Stomach (tissue), 8 donors: ENCODE measurements at regions not wholly inside any gene's neighbourhood (a gene's known extent, or its start where the extent isn't known, plus 50 kb on each side); places are given as distances from the start of the nearest gene placed in this dataset.

Experiments used
- DNase-seq, 2 donors: peaks; one replicate each; pipeline versions ENCODE4 v3.0.0 to v3.0.0-alpha.2; 2013 to 2019
- H3K27ac ChIP-seq, 5 donors: fragments of 200-600 bp in 4 of 5; sonication (generic) in 4 of 5; one replicate each; pipeline ENCODE4 v1.5.1; 2013 to 2019; ENCODE audit warnings: mild to moderate bottlenecking in 1 of 5, moderate library complexity in 1 of 5
- H3K27me3 ChIP-seq, 3 donors: fragments of 200-600 bp; sonication (generic); one replicate each; pipeline ENCODE4 v1.5.1; 2017 to 2019; ENCODE audit warnings: mixed run types in 1 of 3
- H3K36me3 ChIP-seq, 4 donors: fragments of 200-600 bp; sonication (generic); 1 replicate in 3 of 4; 2 replicates in 1 of 4; pipeline ENCODE4 v1.5.1; 2016 to 2019
- H3K4me1 ChIP-seq, 4 donors: fragments of 200-600 bp; sonication (generic); one replicate each; pipeline ENCODE4 v1.5.1; 2016 to 2019
- H3K4me3 ChIP-seq, 4 donors: fragments of 200-600 bp; sonication (generic) in 3 of 4; one replicate each; pipeline ENCODE4 v1.5.1; 2016 to 2019; ENCODE audit warnings: mild to moderate bottlenecking in 1 of 4
- H3K9me3 ChIP-seq, 4 donors: fragments of 200-600 bp; sonication (generic); one replicate each; pipeline ENCODE4 v1.5.1; 2016 to 2019
- EP300 ChIP-seq: sonication (generic); formaldehyde crosslinking; IDR thresholded peaks from one replicate; pipeline ENCODE4 v1.6.1; 2017; ENCODE audit warnings: antibody characterized with exemption
- POLR2A ChIP-seq, 4 donors: fragments of 450-650 bp; IDR thresholded peaks; one replicate each; pipeline ENCODE4 v1.6.1; 2016; ENCODE audit warnings: antibody characterized with exemption in 4 of 4, control low read depth in 2 of 4, mild to moderate bottlenecking in 1 of 4, moderate library complexity in 1 of 4
- POLR2AphosphoS5 ChIP-seq, 3 donors: sonication (generic); formaldehyde crosslinking; IDR thresholded peaks; one replicate each; pipeline ENCODE4 v1.6.1; 2016; ENCODE audit warnings: antibody characterized with exemption in 3 of 3
- WGBS, 5 donors: extraction: QIAGEN DNeasy Blood & Tissue Kit in 3 of 5; methylation state at CpG; one replicate each; pipeline versions ENCODE4 v1.1.5 to v1.1.7; 2013 to 2018; 5-methylcytosine and 5-hydroxymethylcytosine counted together
- intact Hi-C: fragments of 100-400 bp; cut with DNase I; formaldehyde crosslinking; loops from one replicate; pipeline ENCODE4 v1.15.1; 2023; ENCODE audit warnings: low total_unique reads
- TF ChIP-seq, protein P1 (sequence below), 7 experiments: fragments of 450-650 bp in 4 of 7; fragments of 200-600 bp in 3 of 7; sonication (generic) in 3 of 7; IDR thresholded peaks; one replicate each; pipeline ENCODE4 v1.5.1; 2016 to 2019; ENCODE audit warnings: antibody characterized with exemption in 7 of 7, control low read depth in 2 of 7, mild to moderate bottlenecking in 1 of 7
- donor health status: healthy with polysubstance abuse.
- donor health status: Bipolar disorder and iron deficiency.
- donor health status: healthy.

DNA sequence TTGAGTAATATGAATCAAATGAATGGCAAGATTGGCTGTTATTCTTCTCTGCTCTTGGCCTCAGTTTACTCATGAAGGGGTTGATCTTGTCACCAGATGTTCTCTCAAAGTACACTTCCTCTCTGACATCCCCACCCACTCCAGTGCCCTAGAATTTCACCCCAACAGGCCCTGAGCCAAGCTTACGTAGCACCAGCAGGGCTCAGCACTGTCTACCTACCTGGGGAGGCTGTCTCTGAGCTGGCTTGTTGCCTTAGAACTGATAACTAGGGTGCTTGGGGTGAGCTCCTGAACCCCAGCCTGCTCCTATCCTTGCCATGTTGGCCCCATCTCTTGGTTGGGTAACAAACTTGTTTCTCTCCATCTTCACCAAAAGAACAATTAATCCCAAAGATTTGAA, 159.1 kb upstream of the USP24 start:
- intact Hi-C loops, result loop anchor here (10.0 kb wide), 1 partner anchor 1211 kb away; no protein-coding TSS in a partner anchor
- Histone ChIP-seq H3K27me3 (no peaks in the 10 kb centered on the region), H3K27ac (peak overlapping the region in 2 of 5 donors; percentile 28 to 52), H3K9me3 (no peaks in the 10 kb centered on the region), H3K36me3 (no peaks in the 10 kb centered on the region), H3K4me3 (no peak overlapping the region), H3K4me1 (peaks cover 0 to 8% (median 0%) of the 10 kb centered on the region in 4 donors)
- no peak for DNase-seq
- WGBS, 5 donors, result 82 to 100% (median 90%) methylated on average over 1 of the region's 1 CpG
- TF ChIP-seq POLR2AphosphoS5 (IDR thresholded peaks at IDR 0.05) (no peak), POLR2A (IDR thresholded peaks at IDR 0.05) (no peak), EP300 (no peak)
- TF ChIP-seq, protein P1, sequence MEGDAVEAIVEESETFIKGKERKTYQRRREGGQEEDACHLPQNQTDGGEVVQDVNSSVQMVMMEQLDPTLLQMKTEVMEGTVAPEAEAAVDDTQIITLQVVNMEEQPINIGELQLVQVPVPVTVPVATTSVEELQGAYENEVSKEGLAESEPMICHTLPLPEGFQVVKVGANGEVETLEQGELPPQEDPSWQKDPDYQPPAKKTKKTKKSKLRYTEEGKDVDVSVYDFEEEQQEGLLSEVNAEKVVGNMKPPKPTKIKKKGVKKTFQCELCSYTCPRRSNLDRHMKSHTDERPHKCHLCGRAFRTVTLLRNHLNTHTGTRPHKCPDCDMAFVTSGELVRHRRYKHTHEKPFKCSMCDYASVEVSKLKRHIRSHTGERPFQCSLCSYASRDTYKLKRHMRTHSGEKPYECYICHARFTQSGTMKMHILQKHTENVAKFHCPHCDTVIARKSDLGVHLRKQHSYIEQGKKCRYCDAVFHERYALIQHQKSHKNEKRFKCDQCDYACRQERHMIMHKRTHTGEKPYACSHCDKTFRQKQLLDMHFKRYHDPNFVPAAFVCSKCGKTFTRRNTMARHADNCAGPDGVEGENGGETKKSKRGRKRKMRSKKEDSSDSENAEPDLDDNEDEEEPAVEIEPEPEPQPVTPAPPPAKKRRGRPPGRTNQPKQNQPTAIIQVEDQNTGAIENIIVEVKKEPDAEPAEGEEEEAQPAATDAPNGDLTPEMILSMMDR (IDR thresholded peaks at IDR 0.05), result no peak

DNA sequence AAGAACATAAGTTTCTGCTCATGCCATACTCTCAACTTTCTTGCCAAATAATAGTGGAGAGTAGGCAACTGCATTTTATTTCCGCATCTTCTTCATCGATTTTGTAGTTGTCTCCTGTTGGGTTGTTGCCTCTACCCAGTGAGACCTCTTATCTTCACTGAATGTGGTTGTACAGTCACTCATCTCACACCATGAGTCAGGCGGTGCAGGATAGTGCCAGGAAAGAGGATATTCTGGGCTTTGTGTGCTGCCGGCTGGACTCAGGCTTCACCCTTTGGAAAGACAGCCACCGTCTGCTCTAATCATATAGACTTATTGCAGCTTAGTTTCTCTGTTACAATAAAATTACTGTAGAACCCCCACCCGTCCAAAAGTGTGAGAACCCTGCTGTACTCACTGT, 154.3 kb upstream of the USP24 start:
- intact Hi-C loops, result no loop called here
- no peak for DNase-seq
- TF ChIP-seq EP300, result no peak
- TF ChIP-seq, protein P1 (IDR thresholded peaks at IDR 0.05), result no peak
- no peak for TF ChIP-seq POLR2AphosphoS5 (IDR thresholded peaks at IDR 0.05)
- TF ChIP-seq POLR2A (IDR thresholded peaks at IDR 0.05), result no peak

DNA sequence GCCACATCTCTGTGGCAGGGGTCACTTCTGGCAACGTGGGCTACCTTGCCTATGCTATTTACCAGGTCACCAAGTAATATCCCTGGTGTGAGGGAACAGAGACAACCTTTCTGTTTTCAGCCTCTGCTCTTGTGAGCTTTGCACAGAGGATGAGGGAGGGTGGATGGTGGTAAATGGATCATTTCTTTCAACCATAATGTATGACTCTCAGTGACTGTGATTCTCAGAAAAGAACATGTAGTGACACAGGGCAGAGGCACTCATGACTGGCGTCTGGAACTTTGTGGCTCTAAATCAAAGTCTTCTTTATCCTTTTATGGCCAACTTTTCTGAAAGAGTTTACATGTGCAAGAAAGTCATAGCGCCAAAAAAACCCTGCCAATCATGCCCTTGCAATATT, 153.5 kb upstream of the USP24 start:
- Histone ChIP-seq H3K4me3 (no peak overlapping the region), H3K9me3 (peaks cover 0 to 9% (median 3%) of the 10 kb centered on the region in 4 donors), H3K36me3 (no peaks in the 10 kb centered on the region), H3K4me1 (no peaks in the 10 kb centered on the region), H3K27me3 (no peaks in the 10 kb centered on the region), H3K27ac (no peak overlapping the region)
- TF ChIP-seq EP300, result no peak
- no peak for TF ChIP-seq POLR2AphosphoS5 (IDR thresholded peaks at IDR 0.05)
- TF ChIP-seq POLR2A (IDR thresholded peaks at IDR 0.05), result no peak
- TF ChIP-seq, protein P1 (IDR thresholded peaks at IDR 0.05), result no peak
- intact Hi-C loops, result no loop called here
- DNase-seq, result no peak
- WGBS, 5 donors, result 46 to 77% (median 74%) methylated on average over 3 of the region's 3 CpGs

More for the DNA sequence above, 154.3 kb upstream of the USP24 start:
- Histone ChIP-seq H3K4me3 (no peak overlapping the region), H3K36me3 (no peaks in the 10 kb centered on the region), H3K9me3 (peaks cover 0 to 9% (median 3%) of the 10 kb centered on the region in 4 donors), H3K27ac (no peak overlapping the region), H3K4me1 (no peaks in the 10 kb centered on the region), H3K27me3 (no peaks in the 10 kb centered on the region)
- WGBS, 5 donors, result 75 to 83% (median 80%) methylated on average over 6 of the region's 6 CpGs

DNA sequence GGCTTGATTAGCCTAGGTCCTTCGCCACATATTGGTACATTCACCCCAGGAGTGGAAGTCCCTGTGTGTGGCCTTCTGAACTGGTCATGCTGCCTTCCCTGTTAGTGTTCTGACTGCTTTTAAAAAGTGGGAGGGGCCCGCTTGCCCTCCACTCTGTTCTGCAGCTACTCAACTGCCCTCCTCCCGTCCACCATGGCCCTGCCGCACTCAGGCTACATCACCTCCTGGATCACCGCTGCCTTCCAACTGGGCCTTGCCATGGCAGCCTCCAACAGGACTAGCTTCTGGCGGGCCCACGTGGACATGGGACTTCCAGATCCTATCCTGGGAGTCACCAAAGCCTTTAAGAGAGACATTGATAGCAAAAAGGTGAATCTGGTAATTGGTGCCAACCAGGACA, 152.1 kb upstream of the USP24 start:
- Histone ChIP-seq H3K4me1 (no peaks in the 10 kb centered on the region), H3K27me3 (no peaks in the 10 kb centered on the region), H3K27ac (no peak overlapping the region), H3K4me3 (no peak overlapping the region), H3K36me3 (no peaks in the 10 kb centered on the region), H3K9me3 (peaks cover 0 to 9% (median 3%) of the 10 kb centered on the region in 4 donors)
- no peak for DNase-seq
- intact Hi-C loops, result no loop called here
- TF ChIP-seq, protein P1 (IDR thresholded peaks at IDR 0.05), result no peak
- TF ChIP-seq EP300 (no peak), POLR2A (IDR thresholded peaks at IDR 0.05) (no peak), POLR2AphosphoS5 (IDR thresholded peaks at IDR 0.05) (no peak)
- WGBS, 5 donors, result 80 to 89% (median 83%) methylated on average over 7 of the region's 7 CpGs
